ENCODE measurements at regions not wholly inside any gene's neighbourhood (a gene's known extent, or its start where the extent isn't known, plus 50 kb on each side); places are given as distances from the start of the nearest gene placed in this dataset.

GRCh38 chr18:27845897-27846296, 331.0 kb downstream of the CDH2 start:
- TF ChIP-seq EZH2 (IDR thresholded peaks at IDR 0.05; ENCODE audit: borderline replicate concordance, low read depth, low read length, severe bottlenecking) (no peak), POLR2A (IDR thresholded peaks at IDR 0.05; ENCODE audit: low read depth, low read length) (no peak), CTCF (IDR thresholded peaks at IDR 0.05; ENCODE audit: extremely low read depth in 1 of 2, insufficient read depth in 1 of 2, low read depth in 1 of 2, low read length in 2 of 2) (no peak), JUN (IDR thresholded peaks at IDR 0.05; ENCODE audit: borderline replicate concordance, insufficient read depth, insufficient read length, low read depth) (no peak)
